Tibial nerve (tissue), 3 donors: ENCODE measurements at regions not wholly inside any gene's neighbourhood (a gene's known extent, or its start where the extent isn't known, plus 50 kb on each side); places are given as distances from the start of the nearest gene placed in this dataset.

Experiments
- POLR2A ChIP-seq, 2 donors: fragments of 450-650 bp; IDR thresholded peaks; one replicate each; pipeline ENCODE4 v1.6.1; 2017; ENCODE audit warnings: antibody characterized with exemption in 2 of 2, mild to moderate bottlenecking in 2 of 2, moderate library complexity in 2 of 2
- TF ChIP-seq, protein P1 (sequence below), 5 experiments: fragments of 200-600 bp in 3 of 5; fragments of 450-650 bp in 2 of 5; sonication (generic) in 3 of 5; IDR thresholded peaks; one replicate each; pipeline ENCODE4 v1.5.1; 2016 to 2019; ENCODE audit warnings: antibody characterized with exemption in 5 of 5, mild to moderate bottlenecking in 3 of 5, moderate library complexity in 2 of 5

DNA sequence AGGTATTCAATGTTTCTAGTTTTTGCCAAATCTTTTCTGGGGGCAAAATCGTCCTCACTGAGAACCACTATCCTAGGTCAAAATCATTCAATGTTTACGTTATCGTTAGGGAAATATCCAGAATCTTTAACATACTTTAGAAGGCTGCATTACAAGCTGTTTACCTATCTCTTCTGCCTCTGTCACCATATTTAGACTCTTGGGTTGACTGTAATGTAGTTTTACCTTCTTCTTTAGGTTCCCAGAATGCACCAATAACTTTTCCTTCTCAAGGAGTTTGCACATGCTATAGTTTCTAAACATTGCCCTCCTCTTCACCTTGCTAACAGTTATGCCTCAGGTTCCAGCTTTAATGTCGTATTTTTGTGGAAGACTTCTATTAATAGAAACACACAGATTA is 1185.5 kb upstream of the ADGRB3 start:
- no peak for TF ChIP-seq POLR2A (IDR thresholded peaks at IDR 0.05)
- TF ChIP-seq, protein P1, sequence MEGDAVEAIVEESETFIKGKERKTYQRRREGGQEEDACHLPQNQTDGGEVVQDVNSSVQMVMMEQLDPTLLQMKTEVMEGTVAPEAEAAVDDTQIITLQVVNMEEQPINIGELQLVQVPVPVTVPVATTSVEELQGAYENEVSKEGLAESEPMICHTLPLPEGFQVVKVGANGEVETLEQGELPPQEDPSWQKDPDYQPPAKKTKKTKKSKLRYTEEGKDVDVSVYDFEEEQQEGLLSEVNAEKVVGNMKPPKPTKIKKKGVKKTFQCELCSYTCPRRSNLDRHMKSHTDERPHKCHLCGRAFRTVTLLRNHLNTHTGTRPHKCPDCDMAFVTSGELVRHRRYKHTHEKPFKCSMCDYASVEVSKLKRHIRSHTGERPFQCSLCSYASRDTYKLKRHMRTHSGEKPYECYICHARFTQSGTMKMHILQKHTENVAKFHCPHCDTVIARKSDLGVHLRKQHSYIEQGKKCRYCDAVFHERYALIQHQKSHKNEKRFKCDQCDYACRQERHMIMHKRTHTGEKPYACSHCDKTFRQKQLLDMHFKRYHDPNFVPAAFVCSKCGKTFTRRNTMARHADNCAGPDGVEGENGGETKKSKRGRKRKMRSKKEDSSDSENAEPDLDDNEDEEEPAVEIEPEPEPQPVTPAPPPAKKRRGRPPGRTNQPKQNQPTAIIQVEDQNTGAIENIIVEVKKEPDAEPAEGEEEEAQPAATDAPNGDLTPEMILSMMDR (IDR thresholded peaks at IDR 0.05) = no peak
